ENCODE measurements at regions not wholly inside any gene's neighbourhood (a gene's known extent, or its start where the extent isn't known, plus 50 kb on each side); places are given as distances from the start of the nearest gene placed in this dataset.
A peak's percentile ranks its signal among the peaks of the same experiment; 100 is the strongest.

GRCh38 chr10:29873941-29874484, 185.4 kb downstream of the JCAD start:
- H3K4me3 ChIP-seq = no peak overlapping the region
- H3K36me3 ChIP-seq = no peaks in the 10 kb centered on the region
- TF ChIP-seq CTCF (IDR thresholded peaks at IDR 0.05) = no peak
- no peaks in the 10 kb centered on the region for H3K27me3 ChIP-seq
- ATAC-seq = no peak
- no peak for DNase-seq
- peaks cover 0 to 6% of the 10 kb centered on the region in 2 donors for H3K4me1 ChIP-seq
- no peaks in the 10 kb centered on the region for H3K9me3 ChIP-seq
- intact Hi-C loops (cut with DNase I) = no loop called here
- no peak overlapping the region for H3K27ac ChIP-seq

GRCh38 chr10:29870522-29871044, 188.8 kb downstream of the JCAD start:
- H3K27ac ChIP-seq = no peak overlapping the region
- intact Hi-C loops (cut with DNase I) = no loop called here
- no peak for TF ChIP-seq CTCF (IDR thresholded peaks at IDR 0.05)
- no peaks in the 10 kb centered on the region for H3K36me3 ChIP-seq
- no peaks in the 10 kb centered on the region for H3K9me3 ChIP-seq
- no peak overlapping the region for H3K4me3 ChIP-seq
- peaks cover 3 to 6% of the 10 kb centered on the region in 2 donors for H3K4me1 ChIP-seq
- ATAC-seq = no peak
- no peak for DNase-seq
- no peaks in the 10 kb centered on the region for H3K27me3 ChIP-seq

- TF ChIP-seq CTCF (IDR thresholded peaks at IDR 0.05) = no peak
- Histone ChIP-seq H3K27ac (no peak overlapping the region), H3K9me3 (no peaks in the 10 kb centered on the region), H3K4me3 (no peak overlapping the region), H3K27me3 (no peaks in the 10 kb centered on the region), H3K36me3 (no peaks in the 10 kb centered on the region), H3K4me1 (peaks cover 3% of the 10 kb centered on the region in 2 donors)
- DNase-seq (no peak), ATAC-seq (no peak)
- intact Hi-C loops (cut with DNase I) = no loop called here
Observed at GRCh38 chr10:29869593-29869992, 189.8 kb downstream of the JCAD start.

GRCh38 chr10:29866356-29866755, 193.0 kb downstream of the JCAD start:
- Histone ChIP-seq H3K9me3 (no peaks in the 10 kb centered on the region), H3K4me1 (peaks cover 0 to 3% of the 10 kb centered on the region in 2 donors), H3K27me3 (no peaks in the 10 kb centered on the region), H3K27ac (peak overlapping the region; percentile 28 to 36), H3K36me3 (no peaks in the 10 kb centered on the region), H3K4me3 (no peak overlapping the region)
- TF ChIP-seq CTCF (IDR thresholded peaks at IDR 0.05) = no peak
- DNase-seq (no peak), ATAC-seq (peak; percentile 42)
- intact Hi-C loops (cut with DNase I) = no loop called here

GRCh38 chr10:29865700-29866355, 193.6 kb downstream of the JCAD start:
- H3K27ac ChIP-seq = peak overlapping the region; percentile 28 to 36
- ATAC-seq = peak; percentile 83
- H3K4me3 ChIP-seq = no peak overlapping the region
- no peak for TF ChIP-seq CTCF (IDR thresholded peaks at IDR 0.05)
- H3K9me3 ChIP-seq = no peaks in the 10 kb centered on the region
- no peaks in the 10 kb centered on the region for H3K27me3 ChIP-seq
- intact Hi-C loops (cut with DNase I) = no loop called here
- no peaks in the 10 kb centered on the region for H3K36me3 ChIP-seq
- DNase-seq = peak in 1 of 4 donors; percentile 44
- peaks cover 0 to 3% of the 10 kb centered on the region in 2 donors for H3K4me1 ChIP-seq
